ENCODE measurements at regions not wholly inside any gene's neighbourhood (a gene's known extent, or its start where the extent isn't known, plus 50 kb on each side); places are given as distances from the start of the nearest gene placed in this dataset.

GRCh38 chr10:94146313-94146712 lies 152.6 kb downstream of the PLCE1 start:
- TF ChIP-seq, protein P1, sequence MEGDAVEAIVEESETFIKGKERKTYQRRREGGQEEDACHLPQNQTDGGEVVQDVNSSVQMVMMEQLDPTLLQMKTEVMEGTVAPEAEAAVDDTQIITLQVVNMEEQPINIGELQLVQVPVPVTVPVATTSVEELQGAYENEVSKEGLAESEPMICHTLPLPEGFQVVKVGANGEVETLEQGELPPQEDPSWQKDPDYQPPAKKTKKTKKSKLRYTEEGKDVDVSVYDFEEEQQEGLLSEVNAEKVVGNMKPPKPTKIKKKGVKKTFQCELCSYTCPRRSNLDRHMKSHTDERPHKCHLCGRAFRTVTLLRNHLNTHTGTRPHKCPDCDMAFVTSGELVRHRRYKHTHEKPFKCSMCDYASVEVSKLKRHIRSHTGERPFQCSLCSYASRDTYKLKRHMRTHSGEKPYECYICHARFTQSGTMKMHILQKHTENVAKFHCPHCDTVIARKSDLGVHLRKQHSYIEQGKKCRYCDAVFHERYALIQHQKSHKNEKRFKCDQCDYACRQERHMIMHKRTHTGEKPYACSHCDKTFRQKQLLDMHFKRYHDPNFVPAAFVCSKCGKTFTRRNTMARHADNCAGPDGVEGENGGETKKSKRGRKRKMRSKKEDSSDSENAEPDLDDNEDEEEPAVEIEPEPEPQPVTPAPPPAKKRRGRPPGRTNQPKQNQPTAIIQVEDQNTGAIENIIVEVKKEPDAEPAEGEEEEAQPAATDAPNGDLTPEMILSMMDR (tag by site-specific recombination; IDR thresholded peaks at IDR 0.05) = no peak
- TF ChIP-seq ZNF24 (tag by site-specific recombination; IDR thresholded peaks at IDR 0.05) (no peak), ZNF416 (tag by site-specific recombination; IDR thresholded peaks at IDR 0.05) (no peak), ZNF768 (tag by site-specific recombination; IDR thresholded peaks at IDR 0.05) (no peak), OSR2 (tag by site-specific recombination; IDR thresholded peaks at IDR 0.05) (no peak), ZSCAN18 (tag by site-specific recombination; IDR thresholded peaks at IDR 0.05) (no peak), GLIS1 (tag by site-specific recombination; IDR thresholded peaks at IDR 0.05) (no peak), YY1 (tag by site-specific recombination; IDR thresholded peaks at IDR 0.05) (no peak), ZNF133 (tag by site-specific recombination; IDR thresholded peaks at IDR 0.05) (no peak), ZNF280D (tag by site-specific recombination; IDR thresholded peaks at IDR 0.05) (no peak), ELK4 (IDR thresholded peaks at IDR 0.05; ENCODE audit: borderline replicate concordance, low read depth, low read length) (no peak), ZNF311 (tag by site-specific recombination; IDR thresholded peaks at IDR 0.05; ENCODE audit: borderline replicate concordance) (no peak), EGR2 (tag by site-specific recombination; IDR thresholded peaks at IDR 0.05; ENCODE audit: low read depth) (no peak)

Measured in HEK293 (cell line).